ENCODE measurements at regions not wholly inside any gene's neighbourhood (a gene's known extent, or its start where the extent isn't known, plus 50 kb on each side); places are given as distances from the start of the nearest gene placed in this dataset.

- TF ChIP-seq CTCF (IDR thresholded peaks at IDR 0.05; ENCODE audit: insufficient read depth, low read length, poor library complexity, severe bottlenecking) (no peak), EZH2phosphoT487 (conservative IDR thresholded peaks at IDR 0.05; ENCODE audit: low read length) (no peak)
Measured at GRCh38 chr11:104432981-104433380, 269.0 kb upstream of the PDGFD start.

Data from SU-DHL-6 (cell line).